Heart left ventricle (tissue), 16 donors: ENCODE measurements at regions not wholly inside any gene's neighbourhood (a gene's known extent, or its start where the extent isn't known, plus 50 kb on each side); places are given as distances from the start of the nearest gene placed in this dataset.

Experiments used
- ATAC-seq, 4 donors: fragments of 200-7000 bp; cut with Tn5 transposase; one replicate each; pipeline ENCODE4 v1.9.1; 2020 to 2022; ENCODE audit warnings: moderate library complexity in 4 of 4, mild to moderate bottlenecking in 3 of 4, moderate number of reproducible peaks in 1 of 4
- DNase-seq, 5 donors: peaks; one replicate each; pipeline ENCODE4 v3.0.0-alpha.2; 2020
- H3K27ac ChIP-seq, 12 donors: fragments of 200-600 bp; sonication (generic) in 4 of 12; one replicate each; pipeline versions ENCODE4 v1.5.0 to v1.8.0; 2016 to 2022; ENCODE audit warnings: mild to moderate bottlenecking in 2 of 12
- H3K27me3 ChIP-seq, 9 donors: fragments of 200-600 bp; sonication (generic) in 2 of 9; one replicate each; pipeline versions ENCODE4 v1.5.1 to v1.8.0; 2016 to 2022; ENCODE audit warnings: mild to moderate bottlenecking in 3 of 9
- H3K36me3 ChIP-seq, 9 donors: fragments of 200-600 bp; sonication (generic) in 2 of 9; one replicate each; pipeline versions ENCODE4 v1.5.0 to v1.8.0; 2018 to 2022; ENCODE audit warnings: mild to moderate bottlenecking in 2 of 9
- H3K4me1 ChIP-seq, 12 donors: fragments of 200-600 bp; sonication (generic) in 4 of 12; one replicate each; pipeline versions ENCODE4 v1.5.0 to v1.8.0; 2016 to 2022; ENCODE audit warnings: mild to moderate bottlenecking in 3 of 12
- H3K4me3 ChIP-seq, 12 donors: fragments of 200-600 bp; sonication (generic) in 4 of 12; one replicate each; pipeline versions ENCODE4 v1.5.0 to v1.8.0; 2017 to 2022; ENCODE audit warnings: mild to moderate bottlenecking in 9 of 12, moderate library complexity in 4 of 12
- H3K9me3 ChIP-seq, 12 donors: fragments of 200-600 bp; sonication (generic) in 4 of 12; one replicate each; pipeline versions ENCODE4 v1.5.0 to v1.8.0; 2016 to 2022; ENCODE audit warnings: mild to moderate bottlenecking in 1 of 12
- CTCF ChIP-seq, 12 donors: fragments of 200-600 bp; sonication (generic) in 4 of 12; IDR thresholded peaks; one replicate each; pipeline versions ENCODE4 v1.5.0 to v1.8.0; 2018 to 2022; ENCODE audit warnings: antibody characterized with exemption in 12 of 12, mild to moderate bottlenecking in 5 of 12
- POLR2A ChIP-seq, 2 donors: fragments of 450-650 bp; IDR thresholded peaks; one replicate each; pipeline ENCODE4 v1.6.1; 2017; ENCODE audit warnings: antibody characterized with exemption in 2 of 2, mild to moderate bottlenecking in 2 of 2, moderate library complexity in 2 of 2
- WGBS, 4 donors: extraction: QIAGEN DNeasy Blood & Tissue Kit in 2 of 4; methylation state at CpG; one replicate each; pipeline versions ENCODE4 v1.1.5 to v1.1.7; 2013 to 2018; 5-methylcytosine and 5-hydroxymethylcytosine counted together
- intact Hi-C, 10 donors: fragments of 100-400 bp; cut with DNase I; formaldehyde crosslinking; loops; one replicate each; pipeline versions ENCODE4 v1.11.1 to v1.14.2; 2022
- donor health status: ischemic (EF 13 %, LVEDD 7.1; RV severe dilation, severe dysfunction).
- donor health status: healthy with polysubstance abuse.
- donor health status: DM: no; HTN: yes; CAD: no.
- donor health status: DM: no; HTN: no; CAD: no.
- donor health status: ischemic (EF 25% LVEDD 6.9; RV normal size, moderate dysfunction).
- donor health status: ischemic (EF 25% LVEDD 5.7; RV mildly dilated, moderate dysfunction).
- donor health status: healthy.
- donor health status: DM: yes; HTN: yes; CAD: no.
- donor health status: ischemic (EF 35%, LVEDD 5.7; RV mildly dilated, moderate dysfunction).
- donor health status: nonischemic (EF 11% LVEDD 7.7; RV severe dilation, severe dysfunction).
- donor health status: DM: yes; HTN: yes; CAD: no.
- donor health status: PGD.
- donor health status: ischemic (EF 29% LVEDD 5.4; RV normal size, mild dysfunction).
- donor health status: nonischemic (EF 23%, LVEDD 6.1; RV moderate dilation, normal function).

- TF ChIP-seq POLR2A (IDR thresholded peaks at IDR 0.05) (no peak), CTCF (IDR thresholded peaks at IDR 0.05) (no peak)
- H3K9me3 ChIP-seq = peaks cover 0 to 27% (median 8%) of the 10 kb centered on the region in 12 donors
- intact Hi-C loops = no loop called here
- H3K27me3 ChIP-seq = no peaks in the 10 kb centered on the region
- H3K4me1 ChIP-seq = no peaks in the 10 kb centered on the region
- ATAC-seq = no peak
- H3K36me3 ChIP-seq = no peaks in the 10 kb centered on the region
- H3K27ac ChIP-seq = no peak overlapping the region
- no peak for DNase-seq
- no peak overlapping the region for H3K4me3 ChIP-seq
Observed at GRCh38 chr2:128914320-128914719, 595.7 kb upstream of the HS6ST1 start.

- intact Hi-C loops = no loop called here
- ATAC-seq = no peak
- TF ChIP-seq CTCF (IDR thresholded peaks at IDR 0.05) (no peak), POLR2A (IDR thresholded peaks at IDR 0.05) (no peak)
- no peaks in the 10 kb centered on the region for H3K4me1 ChIP-seq
- H3K27me3 ChIP-seq = no peaks in the 10 kb centered on the region
- H3K36me3 ChIP-seq = no peaks in the 10 kb centered on the region
- no peak overlapping the region for H3K27ac ChIP-seq
- H3K4me3 ChIP-seq = no peak overlapping the region
- WGBS, 4 donors = 13 to 31% (median 18%) methylated on average over 2 of the region's 2 CpGs
- no peak for DNase-seq
- peaks cover 0 to 14% (median 1%) of the 10 kb centered on the region in 12 donors for H3K9me3 ChIP-seq
Observed at GRCh38 chr2:128921751-128922150, 603.1 kb upstream of the HS6ST1 start.

- ATAC-seq (no peak), DNase-seq (no peak)
- TF ChIP-seq CTCF (IDR thresholded peaks at IDR 0.05) = no peak
- no peak for TF ChIP-seq POLR2A (IDR thresholded peaks at IDR 0.05)
- Histone ChIP-seq H3K9me3 (peaks cover 0 to 14% (median under 1%) of the 10 kb centered on the region in 12 donors), H3K4me1 (no peaks in the 10 kb centered on the region), H3K27ac (no peak overlapping the region), H3K36me3 (no peaks in the 10 kb centered on the region), H3K4me3 (no peak overlapping the region), H3K27me3 (no peaks in the 10 kb centered on the region)
- intact Hi-C loops = no loop called here
- WGBS, 4 donors = 27 to 56% (median 33%) methylated on average over 2 of the region's 2 CpGs
Observed at GRCh38 chr2:128922154-128922553, 603.5 kb upstream of the HS6ST1 start.

- H3K27ac ChIP-seq = no peak overlapping the region
- H3K4me1 ChIP-seq = no peaks in the 10 kb centered on the region
- DNase-seq = no peak
- H3K36me3 ChIP-seq = no peaks in the 10 kb centered on the region
- H3K4me3 ChIP-seq = no peak overlapping the region
- no peak for ATAC-seq
- intact Hi-C loops = no loop called here
- H3K27me3 ChIP-seq = no peaks in the 10 kb centered on the region
- peaks cover 0 to 18% (median 3%) of the 10 kb centered on the region in 12 donors for H3K9me3 ChIP-seq
- TF ChIP-seq CTCF (IDR thresholded peaks at IDR 0.05) (no peak), POLR2A (IDR thresholded peaks at IDR 0.05) (no peak)
Observed at GRCh38 chr2:128925631-128926030, 607.0 kb upstream of the HS6ST1 start.
